ENCODE measurements at regions not wholly inside any gene's neighbourhood (a gene's known extent, or its start where the extent isn't known, plus 50 kb on each side); places are given as distances from the start of the nearest gene placed in this dataset.

DNA sequence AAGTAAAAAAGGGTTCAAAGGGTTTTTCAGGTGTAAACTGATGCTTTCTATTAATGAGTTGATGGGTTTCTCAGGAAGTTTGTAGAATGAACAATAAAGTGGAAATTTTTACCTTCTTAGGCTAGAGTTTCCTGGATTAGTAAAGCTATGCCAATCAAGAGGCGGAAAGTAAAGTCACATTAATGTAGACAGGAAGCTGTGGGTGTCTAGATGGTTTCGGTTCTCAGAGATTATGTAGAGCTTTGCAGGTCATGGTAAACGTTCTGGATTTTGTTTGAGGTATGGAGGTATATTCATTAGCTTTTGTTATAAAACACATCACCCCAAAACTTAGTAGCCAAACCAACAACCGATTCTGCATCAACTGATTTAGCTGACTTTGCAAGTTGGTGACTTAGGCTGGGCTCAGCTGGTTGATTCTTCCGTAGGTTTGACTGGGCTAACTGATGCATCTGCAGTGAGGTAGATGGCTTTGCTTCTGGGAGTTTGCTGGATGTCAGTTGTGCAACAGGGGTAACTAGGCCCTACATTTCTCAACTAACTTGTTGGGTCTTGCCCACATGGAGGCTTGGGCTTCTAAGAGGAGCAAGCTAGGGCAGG, 273.8 kb downstream of the MSX2 start:
- Mint-ChIP-seq H3K4me1 (ENCODE audit: low read depth, unreplicated experiment) (no peaks in the 10 kb centered on the region), H3K27ac (ENCODE audit: unreplicated experiment) (no peak overlapping the region), H3K36me3 (ENCODE audit: insufficient read depth, unreplicated experiment) (no peaks in the 10 kb centered on the region), H3K27me3 (ENCODE audit: insufficient read depth, unreplicated experiment) (peaks cover 12% of the 10 kb centered on the region), H3K9me3 (ENCODE audit: unreplicated experiment) (no peaks in the 10 kb centered on the region), H3K4me3 (ENCODE audit: unreplicated experiment) (no peak overlapping the region)
- Histone ChIP-seq H3K36me3 (ENCODE audit: control insufficient read depth, insufficient read depth, low read length) (no peaks in the 10 kb centered on the region), H3K27me3 (replicated peaks; ENCODE audit: control insufficient read depth, insufficient read depth, low read length) (no peaks in the 10 kb centered on the region; the same call in 1 of the 2 replicates), H3K4me3 (ENCODE audit: low read depth, low read length) (no peak overlapping the region), H3K9me3 (no peaks in the 10 kb centered on the region), H3K4me1 (no peaks in the 10 kb centered on the region)
- TF ChIP-seq, protein P1, sequence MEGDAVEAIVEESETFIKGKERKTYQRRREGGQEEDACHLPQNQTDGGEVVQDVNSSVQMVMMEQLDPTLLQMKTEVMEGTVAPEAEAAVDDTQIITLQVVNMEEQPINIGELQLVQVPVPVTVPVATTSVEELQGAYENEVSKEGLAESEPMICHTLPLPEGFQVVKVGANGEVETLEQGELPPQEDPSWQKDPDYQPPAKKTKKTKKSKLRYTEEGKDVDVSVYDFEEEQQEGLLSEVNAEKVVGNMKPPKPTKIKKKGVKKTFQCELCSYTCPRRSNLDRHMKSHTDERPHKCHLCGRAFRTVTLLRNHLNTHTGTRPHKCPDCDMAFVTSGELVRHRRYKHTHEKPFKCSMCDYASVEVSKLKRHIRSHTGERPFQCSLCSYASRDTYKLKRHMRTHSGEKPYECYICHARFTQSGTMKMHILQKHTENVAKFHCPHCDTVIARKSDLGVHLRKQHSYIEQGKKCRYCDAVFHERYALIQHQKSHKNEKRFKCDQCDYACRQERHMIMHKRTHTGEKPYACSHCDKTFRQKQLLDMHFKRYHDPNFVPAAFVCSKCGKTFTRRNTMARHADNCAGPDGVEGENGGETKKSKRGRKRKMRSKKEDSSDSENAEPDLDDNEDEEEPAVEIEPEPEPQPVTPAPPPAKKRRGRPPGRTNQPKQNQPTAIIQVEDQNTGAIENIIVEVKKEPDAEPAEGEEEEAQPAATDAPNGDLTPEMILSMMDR (IDR thresholded peaks at IDR 0.05; ENCODE audit: insufficient read depth in 1 of 2, low read depth in 1 of 2, low read length in 1 of 2, severe bottlenecking in 1 of 2, unreplicated experiment in 1 of 2), result no peak
- ChIA-PET CTCF (no interaction called here), POLR2A (no interaction called here)
- DNase-seq, result no peak
- BruUV-seq (replicated peaks), result no TSS peak
- intact Hi-C loops (cut with micrococcal nuclease; ENCODE audit: unreplicated experiment), result no loop called here

DNA sequence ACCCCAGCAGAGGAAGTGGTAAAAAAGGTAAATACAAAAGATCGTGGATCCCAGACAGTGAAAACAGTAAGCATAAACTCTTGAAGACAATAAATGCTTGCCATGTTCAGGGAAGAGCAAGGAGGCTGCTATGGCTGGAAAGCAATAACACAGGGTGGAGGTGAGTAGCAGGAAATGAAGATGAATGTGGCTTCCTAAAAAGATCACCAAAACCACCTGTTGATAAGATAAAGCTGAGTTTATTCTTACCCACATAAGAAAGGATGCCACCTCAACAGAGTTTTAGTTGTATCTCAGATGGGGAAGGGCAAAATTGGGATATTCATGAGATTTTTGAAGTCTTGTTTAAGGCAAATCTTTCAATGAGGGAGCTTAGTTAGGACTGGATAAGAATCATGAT, 273.3 kb downstream of the MSX2 start:
- no peak overlapping the region for H3K4me3 Mint-ChIP-seq (ENCODE audit: unreplicated experiment)
- POLR2A ChIA-PET, result no interaction called here

DNA sequence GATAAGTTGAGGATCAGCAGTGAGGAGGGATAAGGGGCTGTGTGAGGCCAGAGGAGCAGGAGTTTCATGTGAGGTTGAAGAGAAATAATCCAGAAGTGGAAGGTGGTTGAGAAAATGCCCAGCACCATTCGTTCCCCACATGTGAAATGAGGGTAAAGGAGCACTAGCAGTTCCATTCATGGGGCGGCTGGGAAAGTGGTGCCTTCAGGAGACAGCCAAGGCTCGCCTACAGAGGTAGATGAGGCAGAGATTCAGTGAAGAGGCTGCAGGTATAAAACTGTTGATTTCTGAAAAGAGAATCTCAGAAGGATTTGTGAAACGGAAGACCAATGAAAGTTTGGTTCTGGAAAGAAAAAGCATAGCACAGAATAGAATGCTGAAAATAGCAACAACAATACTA, 272.6 kb downstream of the MSX2 start:
- Mint-ChIP-seq H3K9me3 (ENCODE audit: unreplicated experiment) (no peaks in the 10 kb centered on the region), H3K4me3 (ENCODE audit: unreplicated experiment) (no peak overlapping the region), H3K36me3 (ENCODE audit: insufficient read depth, unreplicated experiment) (no peaks in the 10 kb centered on the region), H3K27ac (ENCODE audit: unreplicated experiment) (no peak overlapping the region), H3K4me1 (ENCODE audit: low read depth, unreplicated experiment) (no peaks in the 10 kb centered on the region), H3K27me3 (ENCODE audit: insufficient read depth, unreplicated experiment) (peaks cover 13% of the 10 kb centered on the region)
- DNase-seq, result no peak
- POLR2A ChIA-PET, result no interaction called here
- CTCF ChIA-PET, result no interaction called here
- Histone ChIP-seq H3K36me3 (ENCODE audit: control insufficient read depth, insufficient read depth, low read length) (no peaks in the 10 kb centered on the region), H3K4me1 (no peaks in the 10 kb centered on the region), H3K27me3 (replicated peaks; ENCODE audit: control insufficient read depth, insufficient read depth, low read length) (no peaks in the 10 kb centered on the region; the same call in 1 of the 2 replicates), H3K9me3 (no peaks in the 10 kb centered on the region), H3K4me3 (ENCODE audit: low read depth, low read length) (no peak overlapping the region)
- TF ChIP-seq, protein P1 (IDR thresholded peaks at IDR 0.05; ENCODE audit: insufficient read depth in 1 of 2, low read depth in 1 of 2, low read length in 1 of 2, severe bottlenecking in 1 of 2, unreplicated experiment in 1 of 2), result no peak
- no TSS peak for BruUV-seq (replicated peaks)
- intact Hi-C loops (cut with micrococcal nuclease; ENCODE audit: unreplicated experiment), result no loop called here

More for the DNA sequence above, 273.3 kb downstream of the MSX2 start:
- Mint-ChIP-seq H3K9me3 (ENCODE audit: unreplicated experiment) (no peaks in the 10 kb centered on the region), H3K4me1 (ENCODE audit: low read depth, unreplicated experiment) (no peaks in the 10 kb centered on the region), H3K27me3 (ENCODE audit: insufficient read depth, unreplicated experiment) (peaks cover 14% of the 10 kb centered on the region), H3K27ac (ENCODE audit: unreplicated experiment) (no peak overlapping the region), H3K36me3 (ENCODE audit: insufficient read depth, unreplicated experiment) (no peaks in the 10 kb centered on the region)
- no peaks in the 10 kb centered on the region; the same call in 1 of the 2 replicates for H3K27me3 ChIP-seq (replicated peaks; ENCODE audit: control insufficient read depth, insufficient read depth, low read length)
- BruUV-seq (replicated peaks), result no TSS peak
- no peaks in the 10 kb centered on the region for H3K4me1 ChIP-seq
- CTCF ChIA-PET, result no interaction called here
- TF ChIP-seq, protein P1 (IDR thresholded peaks at IDR 0.05; ENCODE audit: insufficient read depth in 1 of 2, low read depth in 1 of 2, low read length in 1 of 2, severe bottlenecking in 1 of 2, unreplicated experiment in 1 of 2), result no peak
- no peaks in the 10 kb centered on the region for H3K36me3 ChIP-seq (ENCODE audit: control insufficient read depth, insufficient read depth, low read length)
- no peak for DNase-seq
- intact Hi-C loops (cut with micrococcal nuclease; ENCODE audit: unreplicated experiment), result no loop called here
- no peak overlapping the region for H3K4me3 ChIP-seq (ENCODE audit: low read depth, low read length)
- H3K9me3 ChIP-seq, result no peaks in the 10 kb centered on the region
